ENCODE measurements at regions not wholly inside any gene's neighbourhood (a gene's known extent, or its start where the extent isn't known, plus 50 kb on each side); places are given as distances from the start of the nearest gene placed in this dataset.

DNA sequence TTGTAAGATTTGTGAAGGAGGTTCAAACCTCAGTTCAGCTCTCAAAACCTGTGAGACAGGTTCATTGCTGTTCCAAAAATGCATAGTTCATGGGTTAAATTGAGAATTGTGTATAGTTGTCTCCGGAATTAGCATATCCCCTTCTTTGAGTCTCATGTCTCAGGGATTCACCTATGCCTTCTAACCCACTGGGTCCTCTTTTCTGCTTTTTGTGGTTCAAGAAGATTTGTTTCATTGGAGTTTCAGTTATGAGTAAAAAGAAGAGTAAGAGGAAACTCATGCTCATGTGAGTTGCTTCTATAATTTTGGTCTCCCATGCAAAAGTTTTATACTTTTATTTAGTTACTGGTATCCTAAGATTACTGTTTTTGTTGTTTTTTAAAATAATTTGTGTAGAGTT, 1219.8 kb upstream of the ZEB2 start:
- DNase-seq (ENCODE audit: low read depth, low spot score), result no peak

DNA sequence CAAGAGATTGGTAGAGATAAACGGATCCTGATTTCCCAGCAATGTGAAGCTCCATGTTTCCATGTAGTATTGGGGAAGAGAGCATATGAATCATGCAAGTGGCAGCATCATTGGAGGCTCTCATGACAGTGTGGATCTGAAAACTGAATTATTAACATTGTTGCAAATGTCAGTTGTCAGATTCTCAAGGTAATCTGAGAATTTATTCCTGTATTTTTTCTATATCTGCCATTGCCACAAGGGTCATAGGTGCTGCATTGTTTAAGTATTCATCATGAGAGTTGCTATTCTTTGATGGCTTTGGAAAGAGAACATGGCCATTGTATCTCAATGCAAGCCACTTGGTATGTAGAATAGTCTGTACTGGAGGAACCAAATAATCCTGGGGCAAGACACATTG, 1217.0 kb upstream of the ZEB2 start:
- DNase-seq (ENCODE audit: low read depth, low spot score), result no peak

DNA sequence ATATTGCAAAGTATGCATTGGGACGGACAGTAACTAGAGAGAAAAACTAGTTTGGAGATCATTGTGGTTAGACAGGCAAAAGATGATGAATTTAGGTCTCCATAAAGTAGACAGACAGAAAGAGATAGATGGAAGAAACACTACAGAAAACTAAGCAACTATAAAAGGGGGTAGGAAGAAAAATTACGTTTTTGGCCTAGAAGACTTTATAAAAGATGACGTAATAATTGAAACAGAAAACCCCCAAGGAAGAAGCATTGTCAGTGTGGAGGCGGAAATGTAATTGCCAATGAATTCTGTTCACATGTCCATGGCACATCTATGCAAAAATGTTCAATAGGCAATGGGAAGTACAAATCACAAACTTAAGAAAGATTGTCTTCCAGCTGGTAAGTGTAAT, 1211.5 kb upstream of the ZEB2 start:
- no peak for DNase-seq (ENCODE audit: low read depth, low spot score)

DNA sequence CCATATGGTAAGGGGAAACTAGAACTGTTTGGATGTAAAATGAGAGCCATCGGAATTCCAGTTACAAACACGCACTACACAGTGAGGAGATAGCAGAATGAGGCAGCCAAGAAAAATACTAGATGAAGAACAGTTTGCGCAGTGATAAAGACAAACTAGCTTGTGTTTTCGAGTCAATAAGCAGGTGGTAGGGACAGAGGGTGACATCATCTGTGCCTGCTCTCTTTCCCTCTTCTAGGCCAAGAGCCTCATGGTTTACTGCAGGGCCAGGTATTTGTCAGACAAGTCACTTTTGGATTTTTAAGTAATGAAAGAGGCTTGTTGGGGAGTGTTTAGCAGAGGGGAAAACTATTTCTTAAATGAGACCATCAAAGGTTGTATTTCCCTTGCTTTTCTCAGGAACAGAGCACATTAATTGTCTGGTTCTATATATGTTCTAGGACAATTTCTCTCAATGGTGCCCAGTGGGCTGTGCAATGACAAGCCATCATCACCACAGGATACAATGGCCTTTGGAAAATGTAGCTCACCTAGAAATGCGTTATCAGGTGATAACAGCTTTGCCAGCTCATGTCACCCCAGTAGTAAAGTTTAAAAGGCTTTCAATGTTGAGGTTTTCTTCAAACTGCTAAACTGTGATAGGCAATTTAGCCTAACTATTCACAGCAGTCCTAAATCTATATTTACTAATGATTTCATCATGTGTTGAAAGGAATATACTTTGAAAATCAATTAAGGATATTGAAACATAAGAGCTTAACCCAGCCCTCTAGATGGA, 1210.3 kb upstream of the ZEB2 start:
- DNase-seq (ENCODE audit: low read depth, low spot score), result no peak

DNA sequence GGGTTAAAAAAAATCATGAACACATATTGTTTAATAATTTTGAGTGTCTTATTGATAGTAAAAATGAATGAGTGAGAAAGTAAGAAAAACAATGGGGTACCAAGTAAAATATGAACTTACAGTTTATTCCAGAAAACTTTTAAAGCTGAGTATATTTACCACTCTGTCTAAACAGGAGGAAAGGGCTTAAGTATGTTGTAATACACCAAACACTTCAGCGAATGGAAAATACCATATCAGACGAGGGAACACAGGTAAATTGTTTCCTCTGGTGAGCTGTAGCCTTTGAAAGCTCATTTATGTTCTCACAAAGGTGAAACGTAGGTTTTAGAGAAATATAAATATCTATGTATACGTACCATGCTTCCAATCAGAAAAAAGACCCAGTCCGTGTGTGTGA, 1209.6 kb upstream of the ZEB2 start:
- no peak for DNase-seq (ENCODE audit: low read depth, low spot score)

DNA sequence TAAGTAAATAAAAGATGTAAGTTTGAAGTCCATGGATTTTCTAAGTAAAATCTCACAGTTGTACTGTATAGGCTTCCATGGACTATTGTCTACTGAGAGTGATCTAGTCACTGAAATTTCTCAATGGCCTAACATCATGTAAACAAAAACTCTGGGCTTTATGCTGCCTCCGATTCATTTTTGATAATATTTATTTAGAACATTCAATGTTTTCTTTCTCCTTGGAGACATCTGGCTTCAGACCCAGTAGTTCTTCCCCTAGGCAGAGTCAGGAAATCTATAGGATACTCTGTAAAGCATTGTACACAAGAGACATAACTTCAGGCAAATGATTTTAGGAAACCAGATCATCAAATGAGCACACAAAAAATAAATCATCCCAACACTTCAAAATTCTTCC, 1208.6 kb upstream of the ZEB2 start:
- DNase-seq (ENCODE audit: low read depth, low spot score), result no peak

DNA sequence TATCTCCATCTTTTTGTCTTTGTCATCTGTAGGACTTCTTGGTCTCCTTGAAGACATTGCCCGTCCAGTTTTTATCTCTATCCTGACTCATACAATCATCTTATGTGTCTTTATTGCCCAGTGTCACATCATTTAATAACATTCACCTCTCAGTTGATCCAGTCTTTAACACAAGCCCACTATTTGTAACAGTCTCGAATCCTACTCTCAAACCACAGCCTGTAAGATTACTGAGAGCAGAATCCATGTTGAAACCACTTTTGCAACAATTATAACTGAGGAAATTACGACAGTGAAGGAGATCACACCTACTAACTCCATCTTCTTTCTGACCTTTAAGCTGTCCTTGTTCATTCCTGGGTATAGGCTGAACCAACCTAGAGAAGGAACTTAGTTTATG, 1206.0 kb upstream of the ZEB2 start:
- DNase-seq (ENCODE audit: low read depth, low spot score), result no peak

DNA sequence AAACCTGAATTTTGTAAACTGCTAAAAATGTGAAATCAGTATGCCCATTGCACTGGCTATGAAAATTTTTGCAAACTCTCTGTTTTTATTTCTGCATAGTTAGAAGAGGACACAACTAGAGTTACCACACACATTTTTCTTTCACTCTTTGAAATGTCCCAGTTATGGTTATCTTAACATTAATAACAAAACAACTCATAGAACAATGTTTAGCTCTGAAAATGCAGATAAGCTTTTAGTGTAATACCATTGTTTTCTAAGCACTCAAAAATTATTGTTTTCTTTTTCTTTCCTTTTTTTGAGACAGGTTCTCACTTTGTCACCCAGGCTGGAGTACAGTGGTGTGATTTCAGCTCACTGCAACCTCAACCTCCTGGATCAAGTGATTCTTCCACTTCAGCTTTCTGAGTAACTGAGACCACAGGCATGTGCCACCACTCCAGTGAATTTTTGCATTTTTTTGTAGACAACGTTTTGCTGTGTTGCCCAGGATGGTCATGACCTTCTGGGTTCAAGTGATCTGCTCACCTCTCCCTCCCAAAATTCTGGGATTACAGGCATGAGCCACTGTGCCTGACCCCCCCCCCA, 1204.5 kb upstream of the ZEB2 start:
- DNase-seq (ENCODE audit: low read depth, low spot score), result peak; percentile 56

DNA sequence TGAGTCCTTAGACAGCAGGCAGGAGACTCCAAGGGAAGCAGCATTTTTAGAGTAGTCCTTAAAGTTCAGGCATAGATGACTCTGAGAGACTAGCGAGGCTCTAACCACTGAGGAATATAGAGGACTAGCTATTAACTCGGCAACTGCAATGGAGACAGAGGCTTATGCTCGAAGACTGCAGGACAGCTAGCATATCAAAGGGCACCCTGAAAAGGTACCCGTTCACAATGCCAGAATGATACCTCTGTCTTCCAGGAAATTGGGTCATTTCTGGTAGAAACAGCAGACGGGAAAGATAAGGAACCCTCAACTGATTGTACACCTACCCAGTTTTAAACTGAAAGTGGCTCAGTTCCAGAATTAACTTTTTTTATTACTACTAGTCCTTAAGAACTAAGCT, 1204.0 kb upstream of the ZEB2 start:
- DNase-seq (ENCODE audit: low read depth, low spot score), result no peak

DNA sequence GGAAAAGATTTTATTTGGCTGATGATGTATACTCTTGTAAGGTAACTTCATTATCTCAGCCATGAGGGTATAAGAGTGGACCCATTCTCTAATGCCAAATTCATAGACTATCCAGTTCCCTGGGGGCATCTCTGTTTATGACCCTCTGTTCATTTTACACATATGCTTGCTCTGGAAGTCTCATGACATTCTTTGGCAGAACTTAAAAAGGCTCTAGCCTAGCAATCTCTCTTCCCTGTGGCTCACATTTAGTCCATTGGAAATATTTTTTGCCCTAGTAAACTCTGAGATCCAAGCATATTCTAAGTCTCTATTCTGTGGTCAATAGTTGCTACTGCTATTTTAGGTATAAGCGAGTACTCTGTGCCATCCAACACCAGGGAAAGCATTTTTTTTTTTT, 1201.8 kb upstream of the ZEB2 start:
- DNase-seq (ENCODE audit: low read depth, low spot score), result no peak

DNA sequence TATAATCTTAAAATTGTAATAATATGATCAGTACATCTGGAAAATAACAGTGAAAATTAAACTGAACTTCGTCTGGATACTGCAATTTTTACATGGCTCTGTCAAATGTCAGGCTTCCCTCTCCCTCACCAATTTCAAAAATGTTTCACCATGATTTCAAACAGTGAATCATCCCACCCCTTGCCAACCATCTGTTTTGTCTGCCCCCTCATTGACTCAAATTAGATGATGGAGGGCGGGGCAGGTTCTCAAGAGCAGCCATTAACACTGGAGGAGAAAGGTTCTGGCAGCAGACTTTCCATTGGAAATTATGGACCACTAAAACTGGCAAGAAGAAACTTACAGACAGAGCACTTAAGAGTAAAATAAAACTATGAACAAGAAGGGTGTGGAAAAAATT, 1195.7 kb upstream of the ZEB2 start:
- no peak for DNase-seq (ENCODE audit: low read depth, low spot score)

DNA sequence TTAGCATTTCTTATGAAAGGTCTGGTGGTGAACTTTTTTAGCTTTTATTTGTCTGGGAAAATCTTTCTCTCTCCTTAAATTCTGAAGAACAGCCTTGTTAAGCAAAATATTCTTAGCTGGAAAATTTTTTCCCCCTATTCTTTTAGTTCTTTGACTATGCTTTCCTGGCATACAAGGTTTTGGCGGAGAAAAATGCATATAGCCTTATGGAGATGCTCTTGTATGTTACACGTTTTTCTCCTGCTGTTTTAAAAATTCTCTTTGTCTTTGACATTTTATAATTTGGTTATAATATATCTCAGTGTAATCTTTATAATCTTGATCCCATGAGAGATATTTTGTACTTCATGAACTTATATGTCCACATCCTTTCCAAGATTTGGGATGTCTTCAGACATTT, 1190.4 kb upstream of the ZEB2 start:
- DNase-seq (ENCODE audit: low read depth, low spot score), result no peak

DNA sequence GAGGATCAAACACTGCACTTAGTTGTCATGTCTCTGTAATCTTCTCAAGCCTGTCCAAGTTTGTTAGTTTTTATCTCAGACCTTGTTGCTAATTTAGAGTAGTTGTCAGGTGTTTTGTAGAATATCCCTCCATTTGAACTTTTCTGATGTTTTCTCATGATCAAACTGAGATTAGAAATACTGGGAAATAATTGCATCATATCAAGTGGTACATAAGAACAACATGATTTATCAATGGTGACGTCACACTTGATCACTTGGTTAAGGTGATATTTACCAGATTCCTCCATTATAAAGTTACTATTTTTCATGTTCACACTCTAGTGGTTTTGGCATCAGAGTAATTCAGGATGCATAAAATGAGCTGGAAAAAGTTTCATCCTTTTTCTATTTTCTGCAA, 1182.4 kb upstream of the ZEB2 start:
- DNase-seq (ENCODE audit: low read depth, low spot score), result no peak

DNA sequence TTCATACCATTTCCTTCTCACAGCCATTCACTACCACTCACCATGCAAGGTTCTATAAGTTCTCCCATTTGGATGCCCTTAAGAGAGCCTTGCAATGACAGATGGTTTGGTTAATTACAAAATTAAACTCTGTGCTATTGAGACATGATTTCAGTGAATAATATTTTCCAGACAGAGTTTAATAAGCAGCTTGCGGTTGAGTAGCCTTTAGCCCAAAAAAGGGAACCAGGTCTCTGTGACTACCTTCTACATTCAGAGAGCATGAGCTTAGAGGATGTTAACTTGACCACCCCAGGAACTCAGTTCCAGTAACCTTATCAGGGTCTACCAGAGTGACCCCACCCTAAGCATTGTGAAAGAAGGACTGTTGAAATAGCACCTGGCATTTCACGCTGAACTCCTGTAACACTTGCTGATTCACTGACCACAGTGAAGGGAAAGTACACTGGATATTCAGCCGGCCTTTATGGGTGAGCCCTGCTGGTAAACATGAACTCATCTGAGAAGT, 1173.1 kb upstream of the ZEB2 start:
- peak; percentile 75 for DNase-seq (ENCODE audit: low read depth, low spot score)

DNA sequence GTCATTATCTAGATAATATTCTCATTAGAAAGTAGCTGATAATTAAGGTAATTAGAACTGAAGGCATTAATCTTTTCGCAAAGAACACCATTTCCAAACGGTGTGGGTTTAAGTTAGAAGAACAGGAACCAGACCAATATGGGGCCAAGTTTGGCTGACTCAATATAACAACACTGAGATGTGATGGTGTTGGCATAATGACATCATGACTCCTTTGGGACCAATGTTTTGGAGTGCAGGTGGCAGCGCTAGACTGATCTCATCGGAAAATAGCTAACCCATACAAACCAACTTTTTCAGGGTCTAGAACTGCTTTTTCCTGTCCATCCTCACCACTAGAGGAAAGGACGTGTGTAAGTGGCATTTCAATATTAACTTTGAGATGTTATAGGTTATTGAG, 1171.7 kb upstream of the ZEB2 start:
- DNase-seq (ENCODE audit: low read depth, low spot score), result no peak

DNA sequence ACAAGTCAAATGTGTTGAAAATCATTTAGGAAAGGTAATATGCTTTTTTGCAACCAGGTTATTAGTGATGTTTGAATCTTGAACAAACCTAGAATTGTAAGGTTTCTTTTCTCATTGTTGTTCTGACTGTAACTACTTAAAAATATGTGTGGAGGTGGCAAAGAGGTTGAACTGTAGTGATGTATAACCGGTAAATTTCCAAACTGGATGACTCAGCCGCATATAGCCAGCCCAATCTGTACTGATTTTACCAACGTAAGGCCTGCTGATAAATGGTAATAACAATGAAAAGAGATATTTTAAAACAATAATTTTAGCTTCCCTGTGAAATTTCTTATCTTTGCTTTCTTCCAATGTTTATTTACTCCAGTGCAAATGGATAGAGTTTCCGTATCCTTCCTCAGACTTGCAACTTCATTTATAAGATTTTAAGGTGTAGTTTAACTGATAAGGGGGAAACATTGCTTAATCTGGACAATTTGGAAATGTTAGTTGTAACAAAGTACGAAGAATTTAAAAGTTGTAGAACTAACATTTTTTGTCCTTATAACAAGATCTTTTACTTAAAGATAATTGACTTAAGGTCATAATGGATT, 1170.4 kb upstream of the ZEB2 start:
- no peak for DNase-seq (ENCODE audit: low read depth, low spot score)

DNA sequence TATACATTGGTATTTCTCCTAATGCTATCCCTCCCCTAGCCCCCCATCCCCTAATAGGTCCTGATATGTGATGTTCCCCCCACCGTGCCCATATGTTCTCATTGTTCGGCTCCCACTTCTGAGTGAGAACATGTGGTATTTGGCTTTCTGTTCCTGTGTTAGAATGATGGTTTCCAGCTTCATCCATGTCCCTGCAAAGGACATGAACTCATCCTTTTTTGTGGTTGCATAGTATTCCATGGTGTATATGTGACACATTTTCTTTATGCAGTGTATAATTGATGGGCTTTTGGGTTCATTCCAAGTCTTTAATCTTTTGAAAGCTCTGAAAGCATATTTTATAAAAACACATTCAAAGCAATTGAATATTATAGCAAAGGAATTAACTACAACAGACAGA, 1169.4 kb upstream of the ZEB2 start:
- no peak for DNase-seq (ENCODE audit: low read depth, low spot score)

DNA sequence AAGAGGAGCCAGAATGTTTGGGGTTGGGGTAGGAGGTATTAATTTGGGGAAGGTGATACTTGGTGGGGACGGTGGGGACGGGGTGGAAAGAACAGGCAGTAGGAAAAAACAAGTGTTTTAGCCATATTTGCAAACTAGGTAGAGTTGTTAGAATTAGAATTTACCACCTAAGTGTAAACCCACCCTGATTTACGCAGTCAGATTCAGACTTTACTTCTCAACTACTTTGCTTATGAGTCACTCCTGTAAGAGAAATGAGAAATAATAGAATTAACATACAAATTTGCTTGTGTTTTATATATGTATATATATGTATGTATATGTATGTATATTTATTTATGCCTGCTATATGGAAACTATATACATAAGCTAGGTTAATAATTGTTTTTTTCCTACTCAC, 1168.2 kb upstream of the ZEB2 start:
- DNase-seq (ENCODE audit: low read depth, low spot score), result no peak

DNA sequence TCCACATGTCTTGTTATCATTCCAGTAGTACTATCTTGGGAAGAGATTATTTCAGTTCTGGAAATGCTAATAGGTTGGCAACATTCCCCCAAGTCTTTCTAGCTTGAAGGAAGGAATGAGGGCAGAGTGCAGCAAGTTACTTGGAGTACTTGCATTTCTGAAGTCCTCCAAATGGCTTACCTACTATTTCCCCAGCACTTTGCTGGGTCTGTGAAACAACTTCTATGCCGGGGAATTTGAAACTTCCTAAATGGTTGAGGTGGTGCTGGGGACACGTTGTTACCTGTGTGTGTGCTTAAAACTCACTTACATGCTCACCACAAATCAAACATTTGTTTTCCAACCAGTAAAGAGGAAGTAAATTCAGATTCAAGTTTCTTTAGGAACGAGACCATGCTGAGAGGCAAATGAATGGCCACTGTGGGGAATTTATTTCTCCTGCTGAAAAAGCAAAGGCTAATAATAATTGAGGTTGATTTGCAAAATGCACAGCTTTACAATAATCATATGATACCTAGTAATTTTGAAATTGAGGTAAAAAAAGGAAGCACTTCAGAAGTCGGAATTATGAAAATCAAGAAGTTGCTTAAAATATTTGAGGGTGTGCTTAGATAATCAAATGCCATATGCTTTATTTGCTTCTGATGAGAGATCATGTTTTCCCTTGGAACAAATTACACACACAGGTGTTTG, 1167.7 kb upstream of the ZEB2 start:
- DNase-seq (ENCODE audit: low read depth, low spot score), result peak; percentile 50

DNA sequence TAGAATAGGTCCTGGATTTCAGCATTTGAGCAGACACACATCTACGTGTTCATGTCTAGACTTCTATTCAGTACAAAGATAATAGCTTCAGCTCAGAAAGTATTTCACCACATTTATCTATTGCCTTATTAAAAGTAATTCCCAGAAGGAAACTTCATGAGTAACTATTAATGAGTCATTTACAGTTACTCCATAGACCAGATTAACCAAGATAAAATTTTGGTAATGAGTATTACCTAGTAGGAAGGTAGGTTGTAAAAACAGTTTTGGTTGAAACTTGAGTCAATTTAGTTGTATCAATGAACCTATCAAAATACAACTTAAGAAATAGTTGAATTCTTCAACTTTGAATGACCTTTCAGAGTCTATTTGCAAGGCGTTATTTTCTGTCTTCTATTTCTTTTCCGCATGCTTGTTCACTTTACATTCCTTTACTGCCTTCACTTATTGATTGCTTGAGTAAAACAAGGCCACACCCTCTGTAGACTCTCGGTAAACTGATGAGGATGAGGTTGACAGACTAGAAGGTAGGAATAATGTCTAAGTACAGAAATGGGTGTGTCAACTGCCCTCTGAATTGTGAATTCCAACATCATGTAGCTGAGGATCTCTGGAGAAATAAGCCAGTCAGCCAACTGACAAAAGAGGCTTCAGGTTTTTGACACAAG, 1165.6 kb upstream of the ZEB2 start:
- DNase-seq (ENCODE audit: low read depth, low spot score), result no peak

DNA sequence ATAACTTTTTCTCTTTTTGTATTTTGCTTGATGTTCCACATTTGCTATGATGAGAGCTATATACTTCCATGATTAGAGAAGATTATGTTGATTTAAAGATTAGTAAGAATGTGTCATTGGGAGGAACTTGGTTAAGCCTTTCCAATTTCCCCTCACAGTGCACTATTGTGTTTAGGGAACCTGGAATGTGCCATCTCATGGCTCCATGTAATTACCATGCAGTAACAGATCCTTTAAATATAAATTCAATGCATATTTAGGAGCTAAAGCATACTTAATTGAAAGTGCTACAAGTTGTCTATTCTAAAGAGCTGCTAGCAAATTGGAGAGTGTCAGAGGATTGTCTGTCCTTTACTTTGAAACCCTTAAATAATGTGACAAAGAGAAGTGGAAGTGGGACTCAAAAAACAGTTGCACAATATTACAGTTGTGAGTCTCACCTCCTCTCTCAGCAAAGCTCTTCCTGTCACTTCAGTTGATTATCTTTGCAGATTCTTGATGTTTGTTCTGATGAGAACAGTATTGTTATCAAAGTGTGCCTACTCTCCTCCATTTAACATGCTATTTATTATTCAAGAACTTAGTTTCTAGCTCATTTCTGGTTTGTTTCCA, 1162.7 kb upstream of the ZEB2 start:
- DNase-seq (ENCODE audit: low read depth, low spot score), result no peak

DNA sequence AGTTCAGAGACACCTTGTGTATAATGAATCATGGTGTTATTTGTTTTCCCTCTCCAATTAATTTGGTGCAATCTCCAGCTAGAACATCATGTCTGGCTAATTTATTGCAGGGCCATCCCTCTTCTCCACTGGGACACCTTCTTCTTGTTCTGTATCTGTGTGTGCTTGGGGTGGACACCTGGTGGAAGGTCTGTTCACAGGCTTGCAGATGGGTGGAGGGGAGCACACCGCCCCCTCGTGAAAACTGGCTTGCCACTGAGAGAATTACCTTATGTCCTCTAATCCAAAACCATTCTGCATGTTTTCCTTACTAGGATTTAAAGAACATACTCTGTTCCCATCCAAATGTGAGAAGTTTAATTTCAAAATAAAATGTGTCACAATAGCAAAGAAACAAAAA, 1160.4 kb upstream of the ZEB2 start:
- DNase-seq (ENCODE audit: low read depth, low spot score), result no peak

All from astrocyte of the hippocampus (primary cell).